Ectodermal cell (in vitro differentiated cells): ENCODE measurements at regions not wholly inside any gene's neighbourhood (a gene's known extent, or its start where the extent isn't known, plus 50 kb on each side); places are given as distances from the start of the nearest gene placed in this dataset.
"Not testable (repeated sequence)": the region's sequence is repeated elsewhere in the genome, so short reads cannot be mapped to it uniquely, and the experiment has no call there.

Experiments used
- H3K27ac ChIP-seq: 2 replicates; pipeline ENCODE4 v1.7.0; 2013; ENCODE audit warnings: mild to moderate bottlenecking, low read depth, low read length; ENCODE audit not compliant: insufficient read depth, poor library complexity, severe bottlenecking
- H3K27me3 ChIP-seq: 2 replicates; pipeline ENCODE4 v1.7.0; 2013; ENCODE audit warnings: mild to moderate bottlenecking, low read length; ENCODE audit not compliant: insufficient read depth, control insufficient read depth, poor library complexity, severe bottlenecking
- H3K36me3 ChIP-seq: one replicate; pipeline ENCODE4 v1.7.0; 2013; ENCODE audit warnings: low read length; ENCODE audit not compliant: control insufficient read depth, insufficient read depth
- H3K4me1 ChIP-seq: one replicate; pipeline ENCODE4 v1.7.0; 2013; ENCODE audit warnings: low read length; ENCODE audit not compliant: control insufficient read depth, insufficient read depth
- H3K4me3 ChIP-seq: 2 replicates; pipeline ENCODE4 v1.7.0; 2013; ENCODE audit warnings: low read depth, low read length, control low read depth; ENCODE audit not compliant: insufficient read depth
- H3K9me3 ChIP-seq: 2 replicates; pipeline ENCODE4 v1.7.0; 2013; ENCODE audit warnings: mild to moderate bottlenecking, low read length, moderate library complexity; ENCODE audit not compliant: control insufficient read depth
- WGBS, 2 experiments: methylation state at CpG; one replicate each; pipeline ENCODE4 v1.1.7; 2013; ENCODE audit warnings: missing lambda C conversion rate in 2 of 2; 5-methylcytosine and 5-hydroxymethylcytosine counted together

DNA sequence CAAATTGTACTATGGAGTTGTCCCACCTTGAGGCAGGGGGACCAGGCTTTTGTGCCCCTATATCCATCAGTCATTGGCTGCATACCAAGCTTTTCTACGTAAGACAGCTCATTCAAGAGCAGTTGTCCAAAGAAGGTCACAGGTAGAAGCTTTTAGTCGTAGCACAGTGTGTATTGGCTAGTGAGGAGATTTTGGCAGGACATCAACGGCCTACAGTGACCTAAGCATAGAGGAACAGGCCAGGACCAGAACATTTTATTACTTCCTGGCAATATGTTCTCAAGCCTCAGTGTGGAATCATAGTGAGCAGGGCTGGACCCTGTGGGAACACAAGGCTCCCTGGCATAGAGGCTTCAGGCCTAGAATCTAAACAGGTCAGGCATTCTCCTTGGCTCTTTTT is 105.4 kb upstream of the ANKRD28 start:
- Histone ChIP-seq H3K9me3 (no peaks in the 10 kb centered on the region), H3K27ac (no peak overlapping the region), H3K36me3 (no peaks in the 10 kb centered on the region), H3K4me3 (no peak overlapping the region), H3K27me3 (no peaks in the 10 kb centered on the region), H3K4me1 (peaks cover 4% of the 10 kb centered on the region)
- WGBS, 2 experiments, result 95% methylated on average over 3 of the region's 3 CpGs

DNA sequence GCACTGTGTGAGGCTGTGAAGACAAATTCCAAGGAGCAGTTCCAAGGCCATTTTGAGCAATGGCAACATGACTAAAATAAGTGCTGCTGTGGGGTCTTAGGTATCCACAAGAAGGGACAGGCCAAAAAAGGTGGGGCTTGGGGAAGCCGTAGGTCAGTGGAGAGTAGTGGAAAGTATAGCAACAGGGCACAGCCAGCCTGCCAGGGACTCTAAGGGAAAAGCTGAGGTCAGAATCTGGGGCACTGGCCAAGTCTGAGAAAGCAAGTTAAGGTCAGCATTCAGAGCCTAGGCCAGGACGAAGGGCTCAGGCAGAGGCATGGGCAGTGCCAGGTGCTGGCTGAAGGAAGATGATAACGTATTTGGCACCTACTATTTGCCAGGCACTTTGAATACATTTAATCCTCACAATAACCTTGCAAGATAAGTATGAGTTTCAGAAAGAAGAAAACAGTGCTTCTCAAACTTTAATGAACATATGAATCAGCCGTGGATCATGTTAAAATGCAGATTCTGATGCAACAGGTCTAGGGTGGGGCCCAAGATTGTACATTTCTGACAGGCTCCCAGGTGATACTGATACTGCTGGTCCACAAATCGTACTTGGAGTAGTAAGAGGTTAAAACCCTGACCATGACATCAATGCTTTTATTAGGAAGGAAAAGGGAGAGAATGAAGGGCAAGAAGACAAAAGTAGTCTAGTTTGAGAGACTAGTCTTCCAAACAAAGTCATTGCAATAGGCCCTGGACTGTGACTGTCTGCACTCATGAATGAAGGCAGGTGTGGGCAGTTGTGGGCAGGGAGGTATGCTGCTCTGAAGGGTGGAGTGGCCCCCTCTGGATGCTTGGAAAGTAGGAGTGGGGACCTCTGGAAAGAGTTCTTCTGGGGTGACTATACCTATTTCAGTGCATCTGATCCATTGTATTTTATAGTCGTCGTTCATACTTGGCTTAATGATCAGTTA is 106.3 kb upstream of the ANKRD28 start:
- H3K4me1 ChIP-seq, result peaks cover 3% of the 10 kb centered on the region
- no peak overlapping the region for H3K27ac ChIP-seq
- no peaks in the 10 kb centered on the region for H3K36me3 ChIP-seq
- WGBS, 2 experiments, result 90 to 93% methylated on average over 5 to 7 of the region's 7 CpGs
- no peak overlapping the region for H3K4me3 ChIP-seq
- no peaks in the 10 kb centered on the region for H3K9me3 ChIP-seq
- H3K27me3 ChIP-seq, result no peaks in the 10 kb centered on the region

DNA sequence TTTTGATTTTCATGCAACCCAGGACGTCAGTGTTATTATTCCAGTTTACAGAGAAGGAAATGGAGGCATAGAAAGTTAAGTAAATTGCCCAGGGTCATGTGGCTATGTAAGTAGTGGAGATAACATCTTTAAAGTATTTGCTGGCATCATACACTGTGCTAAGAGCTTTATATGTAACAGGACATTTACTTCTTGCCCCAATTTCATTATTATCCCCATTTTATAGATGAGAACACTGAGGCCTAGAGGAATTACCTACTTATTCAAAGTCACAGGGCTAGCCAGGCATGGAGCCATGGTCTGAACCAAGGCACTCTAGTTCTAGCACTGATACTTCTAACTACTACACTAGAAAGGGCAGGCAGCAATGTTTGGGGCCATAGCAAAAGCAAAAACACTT is 107.3 kb upstream of the ANKRD28 start:
- Histone ChIP-seq H3K4me3 (no peak overlapping the region), H3K9me3 (no peaks in the 10 kb centered on the region), H3K27me3 (no peaks in the 10 kb centered on the region), H3K36me3 (no peaks in the 10 kb centered on the region), H3K27ac (no peak overlapping the region), H3K4me1 (no peaks in the 10 kb centered on the region)
- WGBS, 2 experiments, result 100% methylated on average over 1 of the region's 1 CpG

DNA sequence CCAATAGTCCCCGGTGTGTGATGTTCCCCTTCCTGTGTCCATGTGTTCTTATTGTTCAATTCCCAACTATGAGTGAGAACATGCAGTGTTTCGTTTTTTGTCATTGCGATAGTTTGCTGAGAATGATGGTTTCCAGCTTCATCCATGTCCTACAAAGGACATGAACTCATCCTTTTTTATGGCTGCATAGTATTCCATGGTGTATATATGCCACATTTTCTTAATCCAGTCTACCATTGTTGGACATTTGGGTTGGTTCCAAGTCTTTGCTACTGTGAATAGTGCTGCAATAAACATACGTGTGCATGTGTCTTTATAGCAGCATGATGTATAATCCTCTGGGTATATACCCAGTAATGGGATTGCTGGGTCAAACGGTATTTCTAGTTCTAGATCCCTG is 109.6 kb upstream of the ANKRD28 start:
- H3K27ac ChIP-seq, H3K36me3 ChIP-seq, H3K9me3 ChIP-seq, H3K27me3 ChIP-seq, H3K4me1 ChIP-seq, H3K4me3 ChIP-seq: not testable (repeated sequence)
- WGBS, 2 experiments, result 89 to 92% methylated on average over 3 to 5 of the region's 5 CpGs

DNA sequence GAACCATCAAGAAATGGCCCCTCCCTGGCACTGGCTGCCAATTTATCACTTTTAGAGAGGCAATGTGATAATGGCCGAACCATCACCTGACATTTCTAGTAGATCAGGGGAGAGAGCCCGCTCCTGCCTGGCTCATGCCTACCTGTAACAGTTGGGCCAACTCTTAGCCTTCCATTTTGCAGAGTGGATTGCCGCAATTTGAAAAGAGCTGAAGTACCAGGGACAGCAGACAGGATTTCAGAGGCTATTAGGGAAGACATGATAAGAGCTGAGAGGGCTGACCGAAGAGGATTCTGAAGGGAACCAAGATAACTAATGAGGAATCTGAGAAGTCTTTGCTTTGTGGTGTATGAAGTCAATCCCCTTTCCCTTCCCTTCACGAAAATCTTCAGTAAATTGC is 121.2 kb upstream of the ANKRD28 start:
- Histone ChIP-seq H3K27me3 (no peaks in the 10 kb centered on the region), H3K4me3 (no peak overlapping the region), H3K27ac (no peak overlapping the region), H3K9me3 (no peaks in the 10 kb centered on the region), H3K4me1 (no peaks in the 10 kb centered on the region), H3K36me3 (no peaks in the 10 kb centered on the region)
- WGBS, 2 experiments, result 88 to 93% methylated on average over 4 to 5 of the region's 5 CpGs

DNA sequence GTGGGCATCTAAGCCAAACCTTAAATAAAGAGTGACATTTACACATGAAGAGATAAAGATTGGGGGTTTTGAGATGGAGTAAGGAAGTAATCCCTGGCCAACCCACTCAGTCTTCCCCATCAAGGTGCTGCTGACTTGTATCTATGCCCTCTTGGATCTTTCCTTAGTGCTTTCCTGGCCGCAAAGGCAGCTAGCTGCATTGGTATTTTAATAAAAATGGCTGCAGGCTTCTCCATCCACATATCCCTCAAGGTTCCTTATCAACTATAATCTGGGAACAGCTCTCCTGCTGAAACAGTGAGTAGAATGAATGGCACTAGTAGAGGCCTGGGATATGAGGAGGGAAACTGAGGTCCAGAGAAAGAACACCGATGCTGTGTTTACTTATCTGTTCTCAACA is 122.2 kb upstream of the ANKRD28 start:
- H3K36me3 ChIP-seq, result no peaks in the 10 kb centered on the region
- WGBS, 2 experiments, result 100% methylated on average over 1 of the region's 2 CpGs
- H3K9me3 ChIP-seq, result no peaks in the 10 kb centered on the region
- H3K27me3 ChIP-seq, result no peaks in the 10 kb centered on the region
- no peak overlapping the region for H3K4me3 ChIP-seq
- H3K27ac ChIP-seq, result no peak overlapping the region
- H3K4me1 ChIP-seq, result no peaks in the 10 kb centered on the region

DNA sequence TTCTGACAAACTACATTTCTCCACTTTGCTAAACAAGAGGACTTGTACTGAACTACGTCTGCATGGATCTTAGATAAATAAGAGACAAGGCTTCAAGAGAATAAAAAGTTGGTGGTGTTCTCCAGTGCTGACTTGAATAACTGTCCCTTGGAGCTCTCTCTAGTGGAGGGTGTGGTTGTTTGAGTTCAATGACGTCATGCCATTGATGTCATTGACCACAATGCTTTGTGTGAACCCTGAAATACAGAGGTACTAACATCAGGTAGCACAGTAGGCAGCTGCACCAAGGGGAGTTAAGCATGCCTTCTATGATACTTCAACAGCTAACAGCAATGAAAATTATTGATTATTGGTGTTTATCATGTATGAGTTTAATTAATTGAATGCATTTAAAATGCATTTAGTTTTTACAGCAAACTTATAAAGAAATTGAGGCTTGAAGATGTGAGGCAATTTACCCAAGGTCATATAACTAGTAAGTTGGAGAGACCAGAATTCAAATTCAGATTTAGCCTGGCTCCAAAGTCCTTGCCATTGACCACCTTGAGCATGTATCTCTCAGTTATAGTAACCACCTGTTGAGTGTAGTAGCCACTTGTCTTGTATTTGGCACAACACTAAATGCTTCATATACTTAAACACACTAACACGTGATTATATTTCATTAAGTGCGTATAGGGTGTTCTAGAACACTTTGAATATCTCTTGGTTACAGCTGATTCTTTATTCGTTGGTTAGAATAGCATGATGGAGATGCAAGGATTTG is 126.0 kb upstream of the ANKRD28 start:
- Histone ChIP-seq H3K27me3 (no peaks in the 10 kb centered on the region), H3K4me3 (no peak overlapping the region), H3K4me1 (no peaks in the 10 kb centered on the region), H3K27ac (no peak overlapping the region), H3K9me3 (no peaks in the 10 kb centered on the region), H3K36me3 (no peaks in the 10 kb centered on the region)
- WGBS, 2 experiments, result 96 to 98% methylated on average over 5 of the region's 5 CpGs

DNA sequence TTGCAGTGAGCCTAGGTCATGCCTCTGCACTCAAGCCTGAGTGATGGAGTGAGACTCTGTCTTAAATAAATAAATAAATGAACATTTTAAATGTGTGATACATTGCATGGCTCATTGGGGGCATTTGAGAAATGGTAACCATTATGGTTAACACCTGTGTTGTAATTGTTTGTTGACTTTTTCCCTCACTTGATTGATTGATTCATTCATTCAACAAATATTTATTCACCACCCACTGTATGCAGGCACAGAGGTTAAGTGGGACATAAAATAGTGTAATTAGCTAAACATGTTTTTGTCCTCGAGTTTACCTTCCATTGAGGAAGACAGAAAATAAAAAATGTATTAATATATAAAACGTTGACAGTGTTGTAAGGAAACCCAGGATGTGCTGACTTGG is 127.1 kb upstream of the ANKRD28 start:
- Histone ChIP-seq H3K4me1 (peaks cover 6% of the 10 kb centered on the region), H3K27ac (no peak overlapping the region), H3K36me3 (no peaks in the 10 kb centered on the region), H3K4me3 (no peak overlapping the region), H3K27me3 (no peaks in the 10 kb centered on the region), H3K9me3 (no peaks in the 10 kb centered on the region)
- 88 to 96% methylated on average over 2 of the region's 2 CpGs for WGBS, 2 experiments

DNA sequence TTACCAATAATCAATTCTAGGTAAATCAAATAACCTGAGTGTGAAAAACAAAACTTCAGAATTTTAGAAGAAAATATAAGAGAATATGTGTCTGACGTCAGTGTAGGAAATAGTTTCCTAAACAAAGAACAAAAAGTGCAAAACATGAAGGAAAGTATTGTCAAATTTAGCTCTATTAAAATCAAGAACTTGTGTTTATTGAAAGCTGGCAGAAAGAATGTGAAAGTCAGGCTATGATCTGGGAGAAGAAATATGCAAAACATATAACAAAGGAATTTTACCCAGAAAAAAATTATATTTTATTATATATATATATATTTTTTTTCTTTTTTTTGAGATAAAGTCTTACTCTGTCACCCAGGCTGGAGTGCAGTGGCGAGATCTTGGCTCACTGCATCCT is 129.1 kb upstream of the ANKRD28 start:
- Histone ChIP-seq H3K36me3 (no peaks in the 10 kb centered on the region), H3K27ac (no peak overlapping the region), H3K27me3 (no peaks in the 10 kb centered on the region), H3K9me3 (no peaks in the 10 kb centered on the region), H3K4me1 (peaks cover 21% of the 10 kb centered on the region), H3K4me3 (no peak overlapping the region)
- WGBS, 2 experiments, result 90 to 94% methylated on average over 2 of the region's 2 CpGs

DNA sequence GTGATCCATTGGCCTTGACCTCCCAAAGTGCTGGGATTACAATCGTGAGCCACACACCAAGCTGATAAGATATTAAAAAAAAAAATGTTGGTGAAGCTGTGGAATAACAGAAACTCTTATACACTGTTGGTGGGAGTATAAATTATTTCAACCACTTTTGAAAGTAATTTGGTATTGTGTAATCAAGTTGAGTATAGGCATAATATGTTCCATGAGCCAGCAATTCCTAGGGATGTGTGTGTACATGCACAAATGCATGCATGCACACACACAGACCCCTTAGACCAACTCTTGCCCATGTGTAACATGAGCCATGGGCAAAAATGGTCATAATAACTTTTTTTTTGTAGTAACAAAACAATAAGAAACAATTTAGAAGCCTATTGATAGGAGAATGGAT is 130.2 kb upstream of the ANKRD28 start:
- Histone ChIP-seq H3K4me3 (no peak overlapping the region), H3K36me3 (no peaks in the 10 kb centered on the region), H3K9me3 (no peaks in the 10 kb centered on the region), H3K4me1 (peaks cover 32% of the 10 kb centered on the region), H3K27me3 (no peaks in the 10 kb centered on the region), H3K27ac (no peak overlapping the region)
- 88 to 94% methylated on average over 1 of the region's 1 CpG for WGBS, 2 experiments
